ENCODE measurements at regions not wholly inside any gene's neighbourhood (a gene's known extent, or its start where the extent isn't known, plus 50 kb on each side); places are given as distances from the start of the nearest gene placed in this dataset.

DNA sequence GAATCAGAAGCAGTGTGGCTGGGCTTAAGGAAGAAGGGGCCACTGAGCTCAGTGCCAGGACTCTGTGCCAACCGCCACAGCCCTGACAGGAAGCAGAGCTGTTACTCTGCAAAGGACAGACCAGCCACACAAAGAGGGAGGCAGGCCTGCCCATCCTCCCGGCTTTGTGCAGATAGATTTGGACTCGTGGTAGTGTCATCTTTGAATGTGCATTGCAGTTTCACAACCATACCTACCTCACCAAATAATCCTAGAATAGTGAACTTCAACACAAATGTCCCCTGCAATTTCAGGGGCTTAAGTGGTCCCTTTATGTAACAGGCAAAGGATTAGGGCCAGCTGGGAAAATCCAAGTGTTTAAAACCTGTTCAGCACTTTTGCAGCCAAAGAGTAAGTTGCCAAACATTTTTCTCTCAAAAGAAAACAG, 55.1 kb upstream of the CLDN10 start:
- Histone ChIP-seq H3K4me3 (ENCODE audit: low read depth, low read length) (no peak overlapping the region), H3K27ac (ENCODE audit: low read depth, low read length) (no peak overlapping the region), H3K9ac (ENCODE audit: low read length) (no peak overlapping the region), H3K4me1 (ENCODE audit: control insufficient read depth, insufficient read depth, low read length) (peaks cover 12% of the 10 kb centered on the region), H3K27me3 (ENCODE audit: control insufficient read depth, insufficient read depth, low read length) (peaks cover 6% of the 10 kb centered on the region; the same call in 1 of the 2 replicates), H3K36me3 (ENCODE audit: control insufficient read depth, insufficient read depth, low read length) (no peaks in the 10 kb centered on the region), H3K9me3 (ENCODE audit: control insufficient read depth, insufficient read depth, low read depth, low read length) (peaks cover 10% of the 10 kb centered on the region; the same call in 1 of the 2 replicates)

DNA sequence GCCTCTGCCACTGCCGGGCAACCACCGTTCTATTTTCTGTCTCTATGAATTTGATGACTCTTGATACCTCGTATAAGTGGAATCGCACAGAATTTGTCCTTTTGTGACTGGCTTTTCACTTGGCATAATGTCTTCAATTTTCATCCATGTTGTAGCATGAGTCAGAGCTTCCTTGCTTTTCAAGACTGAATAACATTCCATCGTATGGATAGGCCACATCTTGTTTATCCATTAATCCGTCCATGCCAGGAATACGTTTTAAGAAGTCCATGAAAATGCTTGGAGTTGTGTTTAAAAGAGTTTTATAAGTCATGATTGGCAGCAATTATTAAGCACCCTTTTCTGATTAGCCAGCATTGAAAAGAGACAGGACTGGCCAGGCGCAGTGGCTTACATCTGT, 53.6 kb upstream of the CLDN10 start:
- no peak overlapping the region for H3K9ac ChIP-seq (ENCODE audit: low read length)
- 0 out of 2 replicates have a peak, but pooled peaks cover 7% of the 10 kb centered on the region for H3K4me1 ChIP-seq (ENCODE audit: control insufficient read depth, insufficient read depth, low read length)
- no peaks in the 10 kb centered on the region for H3K36me3 ChIP-seq (ENCODE audit: control insufficient read depth, insufficient read depth, low read length)
- peaks cover 6% of the 10 kb centered on the region; the same call in 1 of the 2 replicates for H3K27me3 ChIP-seq (ENCODE audit: control insufficient read depth, insufficient read depth, low read length)
- no peak overlapping the region for H3K4me3 ChIP-seq (ENCODE audit: low read depth, low read length)
- H3K9me3 ChIP-seq (ENCODE audit: control insufficient read depth, insufficient read depth, low read depth, low read length) = peaks cover 10% of the 10 kb centered on the region; the same call in 1 of the 2 replicates
- no peak overlapping the region for H3K27ac ChIP-seq (ENCODE audit: low read depth, low read length)

DNA sequence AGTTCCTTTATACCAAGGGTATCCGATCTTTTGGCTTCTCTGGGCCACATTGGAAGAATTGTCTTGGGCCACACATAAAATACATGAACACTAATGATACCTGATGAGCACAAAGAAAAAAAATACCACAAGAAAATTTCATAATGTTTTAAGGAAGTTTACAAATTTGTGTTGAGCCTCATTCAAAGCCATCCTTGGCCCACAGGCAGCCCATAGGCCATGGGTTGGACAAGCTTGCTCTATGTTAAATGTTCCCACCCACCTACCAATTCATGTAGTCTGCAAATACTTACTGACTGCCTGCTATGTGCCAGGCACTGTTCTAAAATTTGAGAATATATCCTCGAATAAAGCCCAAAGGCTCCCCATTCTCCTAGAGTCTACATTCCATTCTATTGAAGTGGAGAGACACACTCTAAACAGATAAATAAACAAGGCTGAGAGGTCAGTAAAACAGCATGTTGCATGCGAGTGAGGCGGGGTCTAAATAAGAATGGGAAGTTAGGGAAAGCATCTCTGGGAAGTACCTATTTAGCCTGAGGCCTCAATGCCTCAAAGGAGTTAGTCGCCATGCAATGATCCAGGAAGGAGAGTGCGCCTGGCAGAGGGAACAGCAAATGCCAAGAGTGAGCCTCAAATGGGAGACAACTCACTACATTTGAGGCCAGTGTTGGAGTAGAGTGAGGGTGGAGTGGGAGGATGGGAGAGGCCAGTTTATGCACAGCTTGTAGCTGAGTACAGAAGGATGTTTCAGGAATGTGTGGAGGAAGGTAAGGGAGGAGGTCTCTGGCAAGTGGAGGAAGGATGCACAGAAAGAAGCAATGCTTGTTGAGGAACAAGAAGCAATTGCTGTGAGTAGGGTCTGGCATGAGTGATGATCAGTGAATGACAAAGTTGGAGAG, 52.5 kb upstream of the CLDN10 start:
- peaks cover 10% of the 10 kb centered on the region; the same call in 1 of the 2 replicates for H3K9me3 ChIP-seq (ENCODE audit: control insufficient read depth, insufficient read depth, low read depth, low read length)
- H3K9ac ChIP-seq (ENCODE audit: low read length) = no peak overlapping the region
- no peak overlapping the region for H3K27ac ChIP-seq (ENCODE audit: low read depth, low read length)
- no peaks in the 10 kb centered on the region for H3K36me3 ChIP-seq (ENCODE audit: control insufficient read depth, insufficient read depth, low read length)
- no peak overlapping the region for H3K4me3 ChIP-seq (ENCODE audit: low read depth, low read length)
- peaks cover 6% of the 10 kb centered on the region; the same call in 1 of the 2 replicates for H3K27me3 ChIP-seq (ENCODE audit: control insufficient read depth, insufficient read depth, low read length)
- peaks cover 12% of the 10 kb centered on the region; the same call in 1 of the 2 replicates for H3K4me1 ChIP-seq (ENCODE audit: control insufficient read depth, insufficient read depth, low read length)

DNA sequence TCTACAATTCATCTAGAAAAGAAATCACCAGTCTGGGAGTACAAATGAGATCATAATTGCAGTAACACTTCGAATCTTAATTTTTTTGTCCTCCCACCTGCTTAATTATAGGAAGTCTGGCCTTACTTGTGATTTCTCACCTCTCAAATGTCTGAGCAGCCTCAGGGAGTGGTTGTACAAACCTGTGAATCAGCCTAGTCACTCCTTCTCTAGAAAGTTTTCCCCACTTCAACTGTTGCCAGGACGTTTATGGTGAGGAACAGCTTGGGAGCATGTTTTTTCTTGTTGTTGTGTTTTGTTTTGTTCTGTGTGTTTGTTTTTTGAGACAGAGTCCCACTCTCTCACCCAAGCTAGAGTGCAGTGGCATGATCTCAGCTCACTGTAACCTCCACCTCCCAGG, 50.3 kb upstream of the CLDN10 start:
- Histone ChIP-seq H3K4me1 (ENCODE audit: control insufficient read depth, insufficient read depth, low read length) (peaks cover 16% of the 10 kb centered on the region; the same call in 1 of the 2 replicates), H3K9me3 (ENCODE audit: control insufficient read depth, insufficient read depth, low read depth, low read length) (peaks cover 6% of the 10 kb centered on the region; the same call in 1 of the 2 replicates), H3K9ac (ENCODE audit: low read length) (no peak overlapping the region), H3K27me3 (ENCODE audit: control insufficient read depth, insufficient read depth, low read length) (peaks cover 6% of the 10 kb centered on the region; the same call in 1 of the 2 replicates), H3K36me3 (ENCODE audit: control insufficient read depth, insufficient read depth, low read length) (no peaks in the 10 kb centered on the region), H3K4me3 (ENCODE audit: low read depth, low read length) (no peak overlapping the region), H3K27ac (ENCODE audit: low read depth, low read length) (no peak overlapping the region)

All from HUES6 (cell line).